SK-MEL-5 (cell line): ENCODE measurements at regions not wholly inside any gene's neighbourhood (a gene's known extent, or its start where the extent isn't known, plus 50 kb on each side); places are given as distances from the start of the nearest gene placed in this dataset.

Source experiments
- DNase-seq: peaks from one replicate; pipeline ENCODE4 v3.0.0-alpha.2; 2016; ENCODE audit warnings: low read depth, low spot score
- in situ Hi-C: cut with HindIII; loops from 2 replicates; pipeline ENCODE4 v1.10.0; 2016; ENCODE audit warnings: low sequenced_read_pairs, high pct_unique_total_duplicates, low pct_unique_long_range_greater_than_20kb

GRCh38 chr2:104749856-104750460 lies 104.0 kb upstream of the POU3F3 start:
- no peak for DNase-seq
- in situ Hi-C loops: no loop called here

- DNase-seq: no peak
- in situ Hi-C loops: no loop called here
Observed at GRCh38 chr2:104752504-104752903, 101.4 kb upstream of the POU3F3 start.

GRCh38 chr2:104755026-104755878 lies 98.7 kb upstream of the POU3F3 start:
- in situ Hi-C loops: no loop called here
- DNase-seq: no peak

GRCh38 chr2:104756118-104756517 lies 97.8 kb upstream of the POU3F3 start:
- in situ Hi-C loops: no loop called here
- DNase-seq: no peak

GRCh38 chr2:104757056-104757455 lies 96.9 kb upstream of the POU3F3 start:
- no peak for DNase-seq
- in situ Hi-C loops: no loop called here

GRCh38 chr2:104758199-104758620 lies 95.7 kb upstream of the POU3F3 start:
- in situ Hi-C loops: no loop called here
- DNase-seq: no peak

GRCh38 chr2:104762031-104762430 lies 91.9 kb upstream of the POU3F3 start:
- in situ Hi-C loops: no loop called here
- DNase-seq: no peak

- no peak for DNase-seq
- in situ Hi-C loops: no loop called here
Observed at GRCh38 chr2:104766683-104767082, 87.2 kb upstream of the POU3F3 start.

GRCh38 chr2:104768694-104769093 lies 85.2 kb upstream of the POU3F3 start:
- in situ Hi-C loops: no loop called here
- DNase-seq: no peak

GRCh38 chr2:104769096-104769495 lies 84.8 kb upstream of the POU3F3 start:
- no peak for DNase-seq
- in situ Hi-C loops: no loop called here

GRCh38 chr2:104772996-104773395 lies 80.9 kb upstream of the POU3F3 start:
- DNase-seq: no peak
- in situ Hi-C loops: no loop called here

GRCh38 chr2:104774631-104775030 lies 79.3 kb upstream of the POU3F3 start:
- in situ Hi-C loops: no loop called here
- DNase-seq: no peak

- in situ Hi-C loops: no loop called here
- DNase-seq: no peak
Observed at GRCh38 chr2:104777721-104778120, 76.2 kb upstream of the POU3F3 start.

GRCh38 chr2:104781151-104781550 lies 72.8 kb upstream of the POU3F3 start:
- no peak for DNase-seq
- in situ Hi-C loops: no loop called here

- in situ Hi-C loops: no loop called here
- DNase-seq: no peak
Observed at GRCh38 chr2:104784264-104784663, 69.7 kb upstream of the POU3F3 start.

GRCh38 chr2:104786204-104786603 lies 67.7 kb upstream of the POU3F3 start:
- in situ Hi-C loops: no loop called here

GRCh38 chr2:104786821-104787220 lies 67.1 kb upstream of the POU3F3 start:
- in situ Hi-C loops: no loop called here

More at GRCh38 chr2:104786204-104786603, 67.7 kb upstream of the POU3F3 start:
- no peak for DNase-seq

GRCh38 chr2:104787298-104788065 lies 66.4 kb upstream of the POU3F3 start:
- no peak for DNase-seq
- in situ Hi-C loops: no loop called here

More at GRCh38 chr2:104786821-104787220, 67.1 kb upstream of the POU3F3 start:
- DNase-seq: no peak
